HG03342 (cell line): ENCODE measurements at regions not wholly inside any gene's neighbourhood (a gene's known extent, or its start where the extent isn't known, plus 50 kb on each side); places are given as distances from the start of the nearest gene placed in this dataset.

Experiments
- ATAC-seq: cut with Tn5 transposase; IDR thresholded peaks from one replicate; pipeline ENCODE4 v1.9.1; 2021; ENCODE audit warnings: mild to moderate bottlenecking, moderate library complexity; ENCODE audit not compliant: unreplicated experiment

- no peak for ATAC-seq
Observed at GRCh38 chr6:24032896-24033688, 92.9 kb upstream of the NRSN1 start.

- ATAC-seq, result no peak
Observed at GRCh38 chr6:24043848-24044247, 82.2 kb upstream of the NRSN1 start.

GRCh38 chr6:24051942-24052589 lies 73.9 kb upstream of the NRSN1 start:
- no peak for ATAC-seq

- no peak for ATAC-seq
Observed at GRCh38 chr6:24052590-24052961, 73.4 kb upstream of the NRSN1 start.

- ATAC-seq, result no peak
Observed at GRCh38 chr6:24053057-24053456, 73.0 kb upstream of the NRSN1 start.

- ATAC-seq, result no peak
Observed at GRCh38 chr6:24054388-24054787, 71.6 kb upstream of the NRSN1 start.

- no peak for ATAC-seq
Observed at GRCh38 chr6:24056567-24056966, 69.4 kb upstream of the NRSN1 start.

- no peak for ATAC-seq
Observed at GRCh38 chr6:24057030-24057429, 69.0 kb upstream of the NRSN1 start.

- peak; percentile 97 for ATAC-seq
Observed at GRCh38 chr6:24060982-24061754, 64.8 kb upstream of the NRSN1 start.

GRCh38 chr6:24064106-24064505 lies 61.9 kb upstream of the NRSN1 start:
- ATAC-seq, result no peak

GRCh38 chr6:24064832-24065231 lies 61.2 kb upstream of the NRSN1 start:
- no peak for ATAC-seq

- ATAC-seq, result no peak
Observed at GRCh38 chr6:24069526-24069925, 56.5 kb upstream of the NRSN1 start.

- ATAC-seq, result no peak
Observed at GRCh38 chr6:24072038-24072746, 53.8 kb upstream of the NRSN1 start.

GRCh38 chr6:24076011-24076410 lies 50.0 kb upstream of the NRSN1 start:
- no peak for ATAC-seq
